ENCODE measurements at regions not wholly inside any gene's neighbourhood (a gene's known extent, or its start where the extent isn't known, plus 50 kb on each side); places are given as distances from the start of the nearest gene placed in this dataset.

DNA sequence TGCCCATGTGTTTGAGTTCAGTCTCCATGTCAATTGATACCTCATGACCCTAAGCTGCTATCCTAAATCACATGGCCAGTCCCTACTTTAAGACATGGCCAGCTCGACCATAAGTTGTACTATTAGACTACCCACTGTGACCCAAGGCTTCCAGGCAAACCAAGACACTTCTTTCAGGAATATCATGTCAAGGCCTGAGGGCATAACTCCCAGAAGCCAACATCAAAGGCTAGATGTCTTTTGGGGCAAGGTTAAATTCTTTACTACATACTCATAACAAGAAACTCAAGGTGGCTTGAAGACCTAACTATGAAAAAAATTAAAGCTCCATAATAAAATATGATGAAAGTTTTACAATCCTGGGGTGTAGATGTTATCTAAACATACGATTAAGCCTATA, 192.9 kb upstream of the PRNP start:
- ChIA-PET CTCF (interaction anchor here (1.0 kb wide), 1 partner anchor 21 kb away, joined by 3 read pairs; no protein-coding TSS in a partner anchor), POLR2A (no interaction called here)
- TF ChIP-seq, protein P1, sequence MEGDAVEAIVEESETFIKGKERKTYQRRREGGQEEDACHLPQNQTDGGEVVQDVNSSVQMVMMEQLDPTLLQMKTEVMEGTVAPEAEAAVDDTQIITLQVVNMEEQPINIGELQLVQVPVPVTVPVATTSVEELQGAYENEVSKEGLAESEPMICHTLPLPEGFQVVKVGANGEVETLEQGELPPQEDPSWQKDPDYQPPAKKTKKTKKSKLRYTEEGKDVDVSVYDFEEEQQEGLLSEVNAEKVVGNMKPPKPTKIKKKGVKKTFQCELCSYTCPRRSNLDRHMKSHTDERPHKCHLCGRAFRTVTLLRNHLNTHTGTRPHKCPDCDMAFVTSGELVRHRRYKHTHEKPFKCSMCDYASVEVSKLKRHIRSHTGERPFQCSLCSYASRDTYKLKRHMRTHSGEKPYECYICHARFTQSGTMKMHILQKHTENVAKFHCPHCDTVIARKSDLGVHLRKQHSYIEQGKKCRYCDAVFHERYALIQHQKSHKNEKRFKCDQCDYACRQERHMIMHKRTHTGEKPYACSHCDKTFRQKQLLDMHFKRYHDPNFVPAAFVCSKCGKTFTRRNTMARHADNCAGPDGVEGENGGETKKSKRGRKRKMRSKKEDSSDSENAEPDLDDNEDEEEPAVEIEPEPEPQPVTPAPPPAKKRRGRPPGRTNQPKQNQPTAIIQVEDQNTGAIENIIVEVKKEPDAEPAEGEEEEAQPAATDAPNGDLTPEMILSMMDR (IDR thresholded peaks at IDR 0.05; ENCODE audit: control extremely low read depth, extremely low read depth, low read depth, missing control alignments) = no peak

GRCh38 chr20:4491643-4492042, 194.6 kb upstream of the PRNP start:
- POLR2A ChIA-PET = no interaction called here
- no peak for DNase-seq (ENCODE audit: extremely low spot score)
- CTCF ChIA-PET = interaction anchor here (1.3 kb wide), 1 partner anchor 12 kb away, joined by 4 read pairs; no protein-coding TSS in a partner anchor
- TF ChIP-seq, protein P1 (IDR thresholded peaks at IDR 0.05; ENCODE audit: control extremely low read depth, extremely low read depth, low read depth, missing control alignments) = no peak

More for the DNA sequence above, 192.9 kb upstream of the PRNP start:
- no peak for DNase-seq (ENCODE audit: extremely low spot score)

DNA sequence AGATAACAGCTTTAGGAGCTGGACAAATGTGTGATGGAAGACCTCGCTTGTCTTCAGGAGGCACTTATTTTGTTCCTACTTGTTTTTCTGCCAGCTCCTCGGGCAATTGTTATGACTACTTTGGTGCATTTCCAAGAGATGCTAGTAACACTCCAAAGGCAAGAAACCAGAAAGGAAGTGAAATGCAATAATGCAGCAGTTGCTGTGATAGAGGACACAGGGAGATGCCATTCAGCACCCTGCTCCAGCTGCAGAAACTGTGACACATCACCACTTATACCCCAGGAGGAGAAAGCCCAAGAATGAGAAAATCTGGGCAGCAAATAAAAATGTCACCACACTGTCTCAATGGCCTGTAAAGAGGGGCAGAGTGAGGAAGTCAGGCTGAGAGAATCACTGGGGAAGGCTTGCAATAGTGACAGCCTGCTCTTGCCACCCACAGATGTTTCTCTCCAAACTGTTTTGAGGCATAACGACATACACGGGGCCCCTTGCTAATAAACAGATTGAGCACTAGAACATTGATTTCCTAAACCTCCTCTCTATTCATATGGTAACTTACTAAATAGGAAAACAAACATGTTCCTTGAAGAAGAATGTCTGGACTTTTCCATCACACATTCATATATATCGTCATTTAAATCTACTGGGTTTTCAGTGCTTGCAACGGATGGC, 195.5 kb upstream of the PRNP start:
- DNase-seq (ENCODE audit: extremely low spot score) = no peak
- ChIA-PET CTCF (interaction anchor here (1.9 to 2.3 kb wide), 2 partner anchors 12 to 13 kb away, joined by 4 to 8 read pairs; no protein-coding TSS in a partner anchor), POLR2A (no interaction called here)
- TF ChIP-seq, protein P1 (IDR thresholded peaks at IDR 0.05; ENCODE audit: control extremely low read depth, extremely low read depth, low read depth, missing control alignments) = no peak

GRCh38 chr20:4490045-4490444, 196.2 kb upstream of the PRNP start:
- DNase-seq (ENCODE audit: extremely low spot score) = no peak
- ChIA-PET CTCF (interaction anchor here (1.9 to 2.3 kb wide), 2 partner anchors 11 to 14 kb away, joined by 4 to 8 read pairs; no protein-coding TSS in a partner anchor), POLR2A (no interaction called here)
- TF ChIP-seq, protein P1 (IDR thresholded peaks at IDR 0.05; ENCODE audit: control extremely low read depth, extremely low read depth, low read depth, missing control alignments) = no peak

GRCh38 chr20:4488407-4489339, 197.6 kb upstream of the PRNP start:
- CTCF ChIA-PET = interaction anchor here (0.7 to 2.3 kb wide), 2 partner anchors 10 to 15 kb away, joined by 3 to 8 read pairs; no protein-coding TSS in a partner anchor
- DNase-seq (ENCODE audit: extremely low spot score) = no peak
- POLR2A ChIA-PET = no interaction called here
- TF ChIP-seq, protein P1 (IDR thresholded peaks at IDR 0.05; ENCODE audit: control extremely low read depth, extremely low read depth, low read depth, missing control alignments) = no peak

- POLR2A ChIA-PET = no interaction called here
- TF ChIP-seq, protein P1 (IDR thresholded peaks at IDR 0.05; ENCODE audit: control extremely low read depth, extremely low read depth, low read depth, missing control alignments) = no peak
- DNase-seq (ENCODE audit: extremely low spot score) = no peak
- CTCF ChIA-PET = interaction anchor here (1.0 kb wide), 1 partner anchor 31 kb away, joined by 3 read pairs; no protein-coding TSS in a partner anchor
These were observed 201.8 kb upstream of the PRNP start for GRCh38 chr20:4484379-4484997.

Measured in GM10248 (cell line).